Neural cell (in vitro differentiated cells): ENCODE measurements at regions not wholly inside any gene's neighbourhood (a gene's known extent, or its start where the extent isn't known, plus 50 kb on each side); places are given as distances from the start of the nearest gene placed in this dataset.

Source experiments
- H2AFZ ChIP-seq: fragments of 200-600, 300-800 bp; sonication (generic), shearing (Covaris generic); 2 replicates; pipeline ENCODE4 v1.6.0; 2014; ENCODE audit warnings: low read depth, mild to moderate bottlenecking, antibody characterized with exemption, low read length, moderate library complexity
- H3F3A ChIP-seq: fragments of 200-600 bp; shearing (Covaris generic); 2 replicates; pipeline ENCODE4 v1.6.1; 2016; ENCODE audit warnings: mild to moderate bottlenecking, moderate library complexity, mixed read lengths, antibody characterized with exemption, low read length; ENCODE audit not compliant: insufficient read depth, poor library complexity, severe bottlenecking
- H3K27ac ChIP-seq: fragments of 200-600, 300-800 bp; sonication (generic), shearing (Covaris generic); 2 replicates; pipeline ENCODE4 v1.5.1; 2014; ENCODE audit warnings: mild to moderate bottlenecking, low read length, moderate library complexity
- H3K27me3 ChIP-seq: fragments of 300-800, 200-600 bp; sonication (generic), shearing (Covaris generic); 2 replicates; pipeline ENCODE4 v1.6.0; 2014; ENCODE audit warnings: mild to moderate bottlenecking, low read depth, low read length, moderate library complexity; ENCODE audit not compliant: insufficient read depth
- H3K36me3 ChIP-seq: fragments of 300-800, 200-600 bp; sonication (generic), shearing (Covaris generic); 2 replicates; pipeline ENCODE4 v1.5.1; 2014; ENCODE audit warnings: mild to moderate bottlenecking, antibody characterized with exemption, low read length, moderate library complexity; ENCODE audit not compliant: insufficient read depth
- H3K4me2 ChIP-seq: fragments of 300-800, 200-600 bp; sonication (generic), shearing (Covaris generic); 2 replicates; pipeline ENCODE4 v1.6.0; 2014; ENCODE audit warnings: mild to moderate bottlenecking, low read length
- H3K4me3 ChIP-seq: fragments of 300-800, 200-600 bp; sonication (generic), shearing (Covaris generic); 2 replicates; pipeline ENCODE4 v1.5.1; 2014; ENCODE audit warnings: mild to moderate bottlenecking, low read length, moderate library complexity
- H3K79me2 ChIP-seq: fragments of 200-600 bp; shearing (Covaris generic); replicated peaks from 2 replicates; pipeline ENCODE4 v1.6.0; 2014; ENCODE audit warnings: mild to moderate bottlenecking, low read length, moderate library complexity; ENCODE audit not compliant: insufficient read depth
- H3K9ac ChIP-seq: fragments of 300-800, 200-600 bp; sonication (generic), shearing (Covaris generic); 2 replicates; pipeline ENCODE4 v1.6.1; 2016; ENCODE audit warnings: mild to moderate bottlenecking, low read length, mixed read lengths
- H3K9me2 ChIP-seq: fragments of 200-600 bp; shearing (Covaris generic); 2 replicates; pipeline ENCODE4 v1.6.1; 2016; ENCODE audit warnings: mild to moderate bottlenecking, low read length, mixed read lengths; ENCODE audit not compliant: insufficient read depth
- H3K9me3 ChIP-seq: fragments of 200-600, 300-800 bp; sonication (generic), shearing (Covaris generic); 2 replicates; pipeline ENCODE4 v1.6.1; 2016; ENCODE audit warnings: mild to moderate bottlenecking, mixed run types, low read length, moderate library complexity, mixed read lengths
- H4K20me1 ChIP-seq: fragments of 200-600 bp; shearing (Covaris generic); 2 replicates; pipeline ENCODE4 v1.6.1; 2016; ENCODE audit warnings: mild to moderate bottlenecking, mixed run types; ENCODE audit not compliant: insufficient read depth
- CTCF ChIP-seq: fragments of 450-650 bp; IDR thresholded peaks from 2 replicates; pipeline ENCODE4 v1.5.1; 2014; ENCODE audit warnings: antibody characterized with exemption, mild to moderate bottlenecking, moderate library complexity; ENCODE audit not compliant: poor library complexity, severe bottlenecking
- EP300 ChIP-seq: fragments of 450-650 bp; conservative IDR thresholded peaks from 2 replicates; pipeline ENCODE4 v1.6.1; 2014; ENCODE audit warnings: antibody characterized with exemption, mild to moderate bottlenecking, moderate library complexity; ENCODE audit not compliant: poor library complexity, severe bottlenecking
- EZH2 ChIP-seq: fragments of 200-600, 300-800 bp; shearing (Covaris generic), sonication (generic); IDR thresholded peaks from 2 replicates; pipeline ENCODE4 v1.6.1; 2014; ENCODE audit warnings: antibody characterized with exemption, low read length, borderline replicate concordance, mild to moderate bottlenecking; ENCODE audit not compliant: insufficient read depth, poor library complexity, severe bottlenecking
- MXI1 ChIP-seq: fragments of 450-650 bp; conservative IDR thresholded peaks from 2 replicates; pipeline ENCODE4 v1.6.1; 2014; ENCODE audit warnings: antibody characterized with exemption, mild to moderate bottlenecking; ENCODE audit not compliant: poor library complexity, severe bottlenecking
- POLR2AphosphoS5 ChIP-seq: IDR thresholded peaks from 2 replicates; pipeline ENCODE4 v1.6.1; 2012
- RAD21 ChIP-seq: fragments of 450-650 bp; conservative IDR thresholded peaks from 2 replicates; pipeline ENCODE4 v1.6.1; 2014; ENCODE audit warnings: antibody characterized with exemption, mild to moderate bottlenecking, moderate library complexity
- SMC3 ChIP-seq: fragments of 450-650 bp; conservative IDR thresholded peaks from 2 replicates; pipeline ENCODE4 v1.6.1; 2014; ENCODE audit warnings: antibody characterized with exemption, mild to moderate bottlenecking, moderate library complexity; ENCODE audit not compliant: poor library complexity
- TAF1 ChIP-seq: IDR thresholded peaks from 2 replicates; pipeline ENCODE4 v1.6.1; 2012; ENCODE audit warnings: low read depth
- TF ChIP-seq, protein P1 (sequence below): IDR thresholded peaks from 2 replicates; pipeline ENCODE4 v1.6.1; 2012; ENCODE audit warnings: borderline replicate concordance

DNA sequence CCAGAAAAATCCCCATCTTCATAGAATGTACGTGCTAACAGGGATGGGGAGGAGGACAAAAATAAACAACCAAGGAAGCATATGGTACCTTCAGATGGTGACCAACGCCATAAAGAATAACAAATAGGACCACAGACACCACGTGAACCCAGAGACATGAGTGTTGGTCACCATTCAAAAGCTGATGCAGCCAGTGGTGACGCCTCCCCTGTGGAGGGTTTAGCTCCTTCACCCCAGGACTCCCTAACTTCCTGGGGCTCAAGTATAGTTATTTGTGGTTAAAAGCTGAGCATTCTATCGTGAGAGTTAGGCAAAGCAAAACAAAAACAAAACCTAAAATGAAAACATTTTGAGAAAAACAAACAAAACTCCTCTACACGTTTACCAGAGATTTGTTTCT lies 184.7 kb downstream of the SOX9 start:
- H3K79me2 ChIP-seq, result no peaks in the 10 kb centered on the region

GRCh38 chr17:72306037-72306436 lies 185.2 kb downstream of the SOX9 start:
- Histone ChIP-seq H3K27ac (no peak overlapping the region), H2AFZ (no peak overlapping the region), H3K9me3 (no peaks in the 10 kb centered on the region), H3K79me2 (no peaks in the 10 kb centered on the region), H4K20me1 (no peaks in the 10 kb centered on the region), H3K4me2 (no peak overlapping the region), H3K9ac (no peak overlapping the region), H3K9me2 (no peaks in the 10 kb centered on the region), H3K36me3 (no peaks in the 10 kb centered on the region), H3K4me3 (no peak overlapping the region), H3K27me3 (no peaks in the 10 kb centered on the region), H3F3A (no peaks in the 10 kb centered on the region)
- TF ChIP-seq SMC3 (no peak), EZH2 (no peak), POLR2AphosphoS5 (no peak), RAD21 (no peak), CTCF (no peak), TAF1 (no peak), EP300 (no peak)
- TF ChIP-seq, protein P1, sequence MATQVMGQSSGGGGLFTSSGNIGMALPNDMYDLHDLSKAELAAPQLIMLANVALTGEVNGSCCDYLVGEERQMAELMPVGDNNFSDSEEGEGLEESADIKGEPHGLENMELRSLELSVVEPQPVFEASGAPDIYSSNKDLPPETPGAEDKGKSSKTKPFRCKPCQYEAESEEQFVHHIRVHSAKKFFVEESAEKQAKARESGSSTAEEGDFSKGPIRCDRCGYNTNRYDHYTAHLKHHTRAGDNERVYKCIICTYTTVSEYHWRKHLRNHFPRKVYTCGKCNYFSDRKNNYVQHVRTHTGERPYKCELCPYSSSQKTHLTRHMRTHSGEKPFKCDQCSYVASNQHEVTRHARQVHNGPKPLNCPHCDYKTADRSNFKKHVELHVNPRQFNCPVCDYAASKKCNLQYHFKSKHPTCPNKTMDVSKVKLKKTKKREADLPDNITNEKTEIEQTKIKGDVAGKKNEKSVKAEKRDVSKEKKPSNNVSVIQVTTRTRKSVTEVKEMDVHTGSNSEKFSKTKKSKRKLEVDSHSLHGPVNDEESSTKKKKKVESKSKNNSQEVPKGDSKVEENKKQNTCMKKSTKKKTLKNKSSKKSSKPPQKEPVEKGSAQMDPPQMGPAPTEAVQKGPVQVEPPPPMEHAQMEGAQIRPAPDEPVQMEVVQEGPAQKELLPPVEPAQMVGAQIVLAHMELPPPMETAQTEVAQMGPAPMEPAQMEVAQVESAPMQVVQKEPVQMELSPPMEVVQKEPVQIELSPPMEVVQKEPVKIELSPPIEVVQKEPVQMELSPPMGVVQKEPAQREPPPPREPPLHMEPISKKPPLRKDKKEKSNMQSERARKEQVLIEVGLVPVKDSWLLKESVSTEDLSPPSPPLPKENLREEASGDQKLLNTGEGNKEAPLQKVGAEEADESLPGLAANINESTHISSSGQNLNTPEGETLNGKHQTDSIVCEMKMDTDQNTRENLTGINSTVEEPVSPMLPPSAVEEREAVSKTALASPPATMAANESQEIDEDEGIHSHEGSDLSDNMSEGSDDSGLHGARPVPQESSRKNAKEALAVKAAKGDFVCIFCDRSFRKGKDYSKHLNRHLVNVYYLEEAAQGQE, result no peak

More for the DNA sequence above, 184.7 kb downstream of the SOX9 start:
- no peak overlapping the region for H3K4me3 ChIP-seq
- H3K9ac ChIP-seq, result no peak overlapping the region
- no peak overlapping the region for H2AFZ ChIP-seq
- no peaks in the 10 kb centered on the region for H3K27me3 ChIP-seq
- no peaks in the 10 kb centered on the region for H3K36me3 ChIP-seq
- H3K9me2 ChIP-seq, result no peaks in the 10 kb centered on the region
- no peaks in the 10 kb centered on the region for H4K20me1 ChIP-seq
- no peak for TF ChIP-seq EZH2
- no peak for TF ChIP-seq CTCF
- TF ChIP-seq TAF1, result no peak
- TF ChIP-seq EP300, result no peak
- no peak for TF ChIP-seq MXI1
- no peak for TF ChIP-seq POLR2AphosphoS5
- TF ChIP-seq, protein P1, result no peak
- TF ChIP-seq RAD21, result no peak
- no peak for TF ChIP-seq SMC3
- no peak overlapping the region for H3K27ac ChIP-seq
- no peaks in the 10 kb centered on the region for H3F3A ChIP-seq
- no peaks in the 10 kb centered on the region for H3K9me3 ChIP-seq
- no peak overlapping the region for H3K4me2 ChIP-seq
